Sigmoid colon (tissue), 6 donors: ENCODE measurements at regions not wholly inside any gene's neighbourhood (a gene's known extent, or its start where the extent isn't known, plus 50 kb on each side); places are given as distances from the start of the nearest gene placed in this dataset.

Experiments
- DNase-seq: peaks from one replicate; pipeline ENCODE4 v3.0.0-alpha.2; 2019
- H3K27ac ChIP-seq, 4 donors: fragments of 200-600 bp; sonication (generic); one replicate each; pipeline ENCODE4 v1.5.1; 2016 to 2019; ENCODE audit warnings: mild to moderate bottlenecking in 1 of 4
- H3K27me3 ChIP-seq, 3 donors: fragments of 200-600 bp; sonication (generic); one replicate each; pipeline ENCODE4 v1.5.1; 2019; ENCODE audit warnings: mild to moderate bottlenecking in 1 of 3
- H3K36me3 ChIP-seq, 4 donors: fragments of 200-600 bp; sonication (generic); one replicate each; pipeline ENCODE4 v1.5.1; 2016 to 2019
- H3K4me1 ChIP-seq, 4 donors: fragments of 200-600 bp; sonication (generic); one replicate each; pipeline ENCODE4 v1.5.1; 2017 to 2019
- H3K4me3 ChIP-seq, 4 donors: fragments of 200-600 bp; sonication (generic); one replicate each; pipeline ENCODE4 v1.5.1; 2017 to 2019; ENCODE audit warnings: mild to moderate bottlenecking in 2 of 4, moderate library complexity in 1 of 4
- H3K9me3 ChIP-seq, 4 donors: fragments of 200-600 bp in 3 of 4; sonication (generic) in 3 of 4; one replicate each; pipeline versions ENCODE4 v1.5.1 to v1.6.1; 2013 to 2019
- EP300 ChIP-seq, 4 donors: sonication (generic); formaldehyde crosslinking; IDR thresholded peaks; one replicate each; pipeline ENCODE4 v1.6.1; 2017; ENCODE audit warnings: antibody characterized with exemption in 4 of 4
- POLR2A ChIP-seq, 2 donors: fragments of 450-650 bp; IDR thresholded peaks; one replicate each; pipeline ENCODE4 v1.6.1; 2016; ENCODE audit warnings: antibody characterized with exemption in 2 of 2, mild to moderate bottlenecking in 2 of 2, moderate library complexity in 2 of 2
- POLR2AphosphoS5 ChIP-seq, 4 donors: sonication (generic); formaldehyde crosslinking; IDR thresholded peaks; one replicate each; pipeline ENCODE4 v1.6.1; 2017; ENCODE audit warnings: antibody characterized with exemption in 4 of 4
- WGBS, 2 donors: extraction: QIAGEN DNeasy Blood & Tissue Kit; methylation state at CpG; one replicate each; pipeline ENCODE4 v1.1.7; 2013; 5-methylcytosine and 5-hydroxymethylcytosine counted together
- intact Hi-C: fragments of 100-400 bp; cut with DNase I; formaldehyde crosslinking; loops from one replicate; pipeline ENCODE4 v1.15.1; 2023
- TF ChIP-seq, protein P1 (sequence below), 4 experiments: fragments of 450-650 bp in 3 of 4; fragments of 200-600 bp in 1 of 4; IDR thresholded peaks; one replicate each; pipeline ENCODE4 v1.5.1; 2016 to 2019; ENCODE audit warnings: antibody characterized with exemption in 4 of 4, mild to moderate bottlenecking in 3 of 4, moderate library complexity in 2 of 4
- donor health status: healthy with polysubstance abuse.
- donor health status: healthy.

DNA sequence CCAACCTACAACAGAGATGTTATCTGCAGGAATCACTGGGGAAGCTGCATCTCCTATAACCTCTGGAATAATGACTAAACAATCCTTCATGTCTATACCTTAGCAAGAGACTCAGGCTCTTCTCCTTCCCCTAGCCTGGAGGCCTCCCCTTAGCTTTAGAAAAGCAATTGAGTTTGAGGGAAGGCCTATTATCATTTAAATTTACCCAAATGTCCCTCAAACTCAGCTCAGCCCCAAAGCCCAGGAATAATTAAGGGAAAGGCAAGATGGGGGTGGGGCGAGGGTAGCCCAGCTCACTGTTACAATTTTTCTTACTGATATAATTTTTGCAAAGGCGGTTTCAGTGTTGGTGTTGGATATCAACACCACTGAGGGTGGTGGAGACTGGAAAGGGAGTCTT, 151.4 kb upstream of the EEA1 start:
- Histone ChIP-seq H3K4me1 (no peaks in the 10 kb centered on the region), H3K36me3 (no peaks in the 10 kb centered on the region), H3K4me3 (no peak overlapping the region), H3K27me3 (no peaks in the 10 kb centered on the region), H3K9me3 (no peaks in the 10 kb centered on the region), H3K27ac (no peak overlapping the region)
- intact Hi-C loops = no loop called here
- DNase-seq = no peak
- TF ChIP-seq, protein P1, sequence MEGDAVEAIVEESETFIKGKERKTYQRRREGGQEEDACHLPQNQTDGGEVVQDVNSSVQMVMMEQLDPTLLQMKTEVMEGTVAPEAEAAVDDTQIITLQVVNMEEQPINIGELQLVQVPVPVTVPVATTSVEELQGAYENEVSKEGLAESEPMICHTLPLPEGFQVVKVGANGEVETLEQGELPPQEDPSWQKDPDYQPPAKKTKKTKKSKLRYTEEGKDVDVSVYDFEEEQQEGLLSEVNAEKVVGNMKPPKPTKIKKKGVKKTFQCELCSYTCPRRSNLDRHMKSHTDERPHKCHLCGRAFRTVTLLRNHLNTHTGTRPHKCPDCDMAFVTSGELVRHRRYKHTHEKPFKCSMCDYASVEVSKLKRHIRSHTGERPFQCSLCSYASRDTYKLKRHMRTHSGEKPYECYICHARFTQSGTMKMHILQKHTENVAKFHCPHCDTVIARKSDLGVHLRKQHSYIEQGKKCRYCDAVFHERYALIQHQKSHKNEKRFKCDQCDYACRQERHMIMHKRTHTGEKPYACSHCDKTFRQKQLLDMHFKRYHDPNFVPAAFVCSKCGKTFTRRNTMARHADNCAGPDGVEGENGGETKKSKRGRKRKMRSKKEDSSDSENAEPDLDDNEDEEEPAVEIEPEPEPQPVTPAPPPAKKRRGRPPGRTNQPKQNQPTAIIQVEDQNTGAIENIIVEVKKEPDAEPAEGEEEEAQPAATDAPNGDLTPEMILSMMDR (IDR thresholded peaks at IDR 0.05) = no peak
- no peak for TF ChIP-seq EP300 (IDR thresholded peaks at IDR 0.05)
- TF ChIP-seq POLR2A (IDR thresholded peaks at IDR 0.05) = no peak
- TF ChIP-seq POLR2AphosphoS5 (IDR thresholded peaks at IDR 0.05) = no peak
- WGBS, 2 donors = 83 to 94% methylated on average over 2 of the region's 2 CpGs

DNA sequence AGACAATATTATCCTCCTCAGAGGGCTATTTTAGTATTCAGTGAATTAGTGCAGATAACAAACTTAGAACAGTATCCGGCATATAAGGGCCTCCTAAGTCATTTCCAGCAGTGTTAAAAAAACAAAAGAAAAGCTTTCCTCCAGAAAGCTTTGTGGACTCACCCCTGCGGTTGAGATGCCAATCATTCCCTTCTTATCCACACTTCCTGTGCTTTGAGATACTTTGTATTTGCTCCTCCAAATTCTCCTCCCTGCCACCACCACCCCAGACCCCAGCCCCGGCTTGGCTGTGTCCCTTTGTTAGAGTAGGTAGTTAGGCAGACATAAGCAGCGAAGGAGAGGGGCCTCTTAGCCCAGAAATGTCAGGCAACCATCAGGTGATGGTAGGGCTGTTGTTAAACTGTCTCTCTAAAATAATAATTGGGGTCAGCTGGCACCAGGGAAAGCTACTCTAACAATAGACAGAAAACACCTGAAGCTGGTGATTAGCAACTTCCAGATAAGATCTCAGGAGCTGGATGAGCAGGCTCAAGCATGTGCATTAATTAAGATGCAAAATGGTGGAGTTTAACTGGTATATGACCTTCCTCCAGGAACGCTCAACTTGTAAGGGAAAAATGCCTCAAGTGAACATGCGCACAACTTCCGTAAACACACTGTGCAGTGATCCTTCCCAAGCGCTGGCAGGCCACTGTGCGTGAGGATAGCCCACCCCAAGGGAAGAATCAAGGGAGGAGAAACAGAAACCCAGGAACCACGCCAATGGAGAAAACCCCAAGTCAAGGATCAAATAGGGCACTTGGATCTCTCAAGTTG, 152.1 kb upstream of the EEA1 start:
- no peaks in the 10 kb centered on the region for H3K4me1 ChIP-seq
- no peaks in the 10 kb centered on the region for H3K36me3 ChIP-seq
- H3K27ac ChIP-seq = no peak overlapping the region
- no peak for DNase-seq
- intact Hi-C loops = no loop called here
- no peaks in the 10 kb centered on the region for H3K9me3 ChIP-seq
- TF ChIP-seq, protein P1 (IDR thresholded peaks at IDR 0.05) = no peak
- TF ChIP-seq POLR2AphosphoS5 (IDR thresholded peaks at IDR 0.05) (no peak), EP300 (IDR thresholded peaks at IDR 0.05) (no peak), POLR2A (IDR thresholded peaks at IDR 0.05) (no peak)
- WGBS, 2 donors = 93% methylated on average over 10 of the region's 10 CpGs
- H3K4me3 ChIP-seq = no peak overlapping the region
- H3K27me3 ChIP-seq = no peaks in the 10 kb centered on the region

DNA sequence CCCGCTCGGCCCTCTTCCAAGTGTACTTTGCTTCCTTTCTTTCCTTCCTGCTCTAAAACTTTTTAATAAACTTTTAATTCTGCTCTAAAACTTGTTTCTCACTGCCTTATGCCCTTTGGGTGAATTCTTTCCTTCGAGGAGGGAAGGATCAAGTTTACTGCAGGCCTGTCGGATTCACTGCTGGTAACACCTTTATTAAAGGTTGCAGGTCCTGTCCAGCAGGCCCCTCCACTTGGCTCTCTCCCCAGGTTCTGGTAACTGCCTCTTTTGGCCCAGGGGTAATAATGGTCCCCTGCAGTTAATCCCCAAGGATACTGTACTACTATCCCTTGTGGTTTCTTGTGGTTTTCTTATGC, 152.7 kb upstream of the EEA1 start:
- no peak for TF ChIP-seq POLR2A (IDR thresholded peaks at IDR 0.05)
- TF ChIP-seq, protein P1 (IDR thresholded peaks at IDR 0.05) = no peak
- no peak for TF ChIP-seq POLR2AphosphoS5 (IDR thresholded peaks at IDR 0.05)
- no peak for TF ChIP-seq EP300 (IDR thresholded peaks at IDR 0.05)
- Histone ChIP-seq H3K9me3 (no peaks in the 10 kb centered on the region), H3K4me3 (no peak overlapping the region), H3K36me3 (no peaks in the 10 kb centered on the region), H3K27me3 (no peaks in the 10 kb centered on the region), H3K27ac (no peak overlapping the region), H3K4me1 (no peaks in the 10 kb centered on the region)
- WGBS, 2 donors = 92 to 96% methylated on average over 4 of the region's 4 CpGs
- DNase-seq = no peak
- intact Hi-C loops = no loop called here

DNA sequence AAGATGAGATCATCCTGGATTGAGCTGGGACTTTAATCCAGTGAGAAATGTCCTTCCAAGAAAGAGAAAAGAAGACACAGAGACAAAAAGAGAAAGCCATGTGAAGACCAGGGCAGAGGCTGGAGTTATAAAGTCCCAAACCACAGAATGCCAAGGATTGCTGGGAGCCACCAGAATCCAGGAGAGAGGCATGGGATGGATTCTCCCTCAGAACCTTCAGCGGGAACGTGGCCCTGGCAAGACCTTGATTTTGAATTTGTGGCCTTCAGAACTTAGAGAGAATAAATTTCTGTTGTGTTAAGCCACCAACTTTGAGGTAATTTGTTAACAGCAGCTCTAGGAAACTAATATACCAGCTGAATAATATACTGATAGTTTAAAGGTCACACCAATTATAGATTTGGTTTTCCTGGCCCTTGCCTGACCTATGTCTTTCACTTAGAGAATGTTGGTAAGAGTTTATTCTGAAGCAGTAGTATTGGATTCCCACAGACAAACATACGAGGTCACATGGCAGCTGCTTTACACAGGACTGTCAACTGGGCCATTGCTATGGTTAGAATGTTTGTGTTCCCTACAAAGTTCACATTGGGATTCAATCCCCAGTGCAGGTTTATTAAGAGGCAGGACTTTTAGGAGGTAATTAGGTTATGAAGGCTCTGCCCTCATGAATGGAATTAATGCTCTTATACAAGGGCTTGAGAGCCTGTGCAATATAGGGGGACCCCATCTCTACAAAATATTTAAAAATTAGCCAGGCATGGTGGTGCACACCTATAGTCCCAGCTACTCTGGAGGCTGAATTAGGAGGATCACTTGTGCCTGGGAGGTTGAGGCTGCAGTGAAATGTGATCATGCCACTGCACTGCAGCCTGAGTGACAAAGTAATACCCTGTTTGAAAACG, 156.5 kb upstream of the EEA1 start:
- Histone ChIP-seq H3K27ac (no peak overlapping the region), H3K36me3 (no peaks in the 10 kb centered on the region), H3K27me3 (no peaks in the 10 kb centered on the region), H3K9me3 (no peaks in the 10 kb centered on the region), H3K4me3 (no peak overlapping the region), H3K4me1 (no peaks in the 10 kb centered on the region)
- 88% methylated on average over 4 of the region's 4 CpGs for WGBS, 2 donors
- intact Hi-C loops = no loop called here
- DNase-seq = no peak
- TF ChIP-seq POLR2A (IDR thresholded peaks at IDR 0.05) = no peak
- no peak for TF ChIP-seq POLR2AphosphoS5 (IDR thresholded peaks at IDR 0.05)
- TF ChIP-seq, protein P1 (IDR thresholded peaks at IDR 0.05) = no peak
- TF ChIP-seq EP300 (IDR thresholded peaks at IDR 0.05) = no peak
